ENCODE measurements at regions not wholly inside any gene's neighbourhood (a gene's known extent, or its start where the extent isn't known, plus 50 kb on each side); places are given as distances from the start of the nearest gene placed in this dataset.

- TF ChIP-seq RAD21 (IDR thresholded peaks at IDR 0.05) (no peak), CTCF (IDR thresholded peaks at IDR 0.05; ENCODE audit: low read depth, low read length, missing input control) (no peak), EGR1 (IDR thresholded peaks at IDR 0.05; ENCODE audit: low read depth in 2 of 2) (no peak), MAX (IDR thresholded peaks at IDR 0.05) (no peak), TAF1 (conservative IDR thresholded peaks at IDR 0.05) (no peak), JUND (IDR thresholded peaks at IDR 0.05) (no peak), YY1 (IDR thresholded peaks at IDR 0.05) (no peak)
- TF ChIP-seq, protein P1, sequence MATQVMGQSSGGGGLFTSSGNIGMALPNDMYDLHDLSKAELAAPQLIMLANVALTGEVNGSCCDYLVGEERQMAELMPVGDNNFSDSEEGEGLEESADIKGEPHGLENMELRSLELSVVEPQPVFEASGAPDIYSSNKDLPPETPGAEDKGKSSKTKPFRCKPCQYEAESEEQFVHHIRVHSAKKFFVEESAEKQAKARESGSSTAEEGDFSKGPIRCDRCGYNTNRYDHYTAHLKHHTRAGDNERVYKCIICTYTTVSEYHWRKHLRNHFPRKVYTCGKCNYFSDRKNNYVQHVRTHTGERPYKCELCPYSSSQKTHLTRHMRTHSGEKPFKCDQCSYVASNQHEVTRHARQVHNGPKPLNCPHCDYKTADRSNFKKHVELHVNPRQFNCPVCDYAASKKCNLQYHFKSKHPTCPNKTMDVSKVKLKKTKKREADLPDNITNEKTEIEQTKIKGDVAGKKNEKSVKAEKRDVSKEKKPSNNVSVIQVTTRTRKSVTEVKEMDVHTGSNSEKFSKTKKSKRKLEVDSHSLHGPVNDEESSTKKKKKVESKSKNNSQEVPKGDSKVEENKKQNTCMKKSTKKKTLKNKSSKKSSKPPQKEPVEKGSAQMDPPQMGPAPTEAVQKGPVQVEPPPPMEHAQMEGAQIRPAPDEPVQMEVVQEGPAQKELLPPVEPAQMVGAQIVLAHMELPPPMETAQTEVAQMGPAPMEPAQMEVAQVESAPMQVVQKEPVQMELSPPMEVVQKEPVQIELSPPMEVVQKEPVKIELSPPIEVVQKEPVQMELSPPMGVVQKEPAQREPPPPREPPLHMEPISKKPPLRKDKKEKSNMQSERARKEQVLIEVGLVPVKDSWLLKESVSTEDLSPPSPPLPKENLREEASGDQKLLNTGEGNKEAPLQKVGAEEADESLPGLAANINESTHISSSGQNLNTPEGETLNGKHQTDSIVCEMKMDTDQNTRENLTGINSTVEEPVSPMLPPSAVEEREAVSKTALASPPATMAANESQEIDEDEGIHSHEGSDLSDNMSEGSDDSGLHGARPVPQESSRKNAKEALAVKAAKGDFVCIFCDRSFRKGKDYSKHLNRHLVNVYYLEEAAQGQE (IDR thresholded peaks at IDR 0.05): no peak
- TF ChIP-seq, protein P2, sequence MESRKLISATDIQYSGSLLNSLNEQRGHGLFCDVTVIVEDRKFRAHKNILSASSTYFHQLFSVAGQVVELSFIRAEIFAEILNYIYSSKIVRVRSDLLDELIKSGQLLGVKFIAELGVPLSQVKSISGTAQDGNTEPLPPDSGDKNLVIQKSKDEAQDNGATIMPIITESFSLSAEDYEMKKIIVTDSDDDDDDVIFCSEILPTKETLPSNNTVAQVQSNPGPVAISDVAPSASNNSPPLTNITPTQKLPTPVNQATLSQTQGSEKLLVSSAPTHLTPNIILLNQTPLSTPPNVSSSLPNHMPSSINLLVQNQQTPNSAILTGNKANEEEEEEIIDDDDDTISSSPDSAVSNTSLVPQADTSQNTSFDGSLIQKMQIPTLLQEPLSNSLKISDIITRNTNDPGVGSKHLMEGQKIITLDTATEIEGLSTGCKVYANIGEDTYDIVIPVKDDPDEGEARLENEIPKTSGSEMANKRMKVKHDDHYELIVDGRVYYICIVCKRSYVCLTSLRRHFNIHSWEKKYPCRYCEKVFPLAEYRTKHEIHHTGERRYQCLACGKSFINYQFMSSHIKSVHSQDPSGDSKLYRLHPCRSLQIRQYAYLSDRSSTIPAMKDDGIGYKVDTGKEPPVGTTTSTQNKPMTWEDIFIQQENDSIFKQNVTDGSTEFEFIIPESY (IDR thresholded peaks at IDR 0.05): no peak
These were observed 239.0 kb downstream of the RHOU start for GRCh38 chr1:228974273-228974672.

Data from liver (tissue), 3 donors.